ENCODE measurements at regions not wholly inside any gene's neighbourhood (a gene's known extent, or its start where the extent isn't known, plus 50 kb on each side); places are given as distances from the start of the nearest gene placed in this dataset.

GRCh38 chr2:126990605-126991532, 92.2 kb downstream of the TEX51 start:
- DNase-seq (ENCODE audit: low spot score), result no peak

GRCh38 chr2:126994340-126994777, 95.7 kb downstream of the TEX51 start:
- DNase-seq (ENCODE audit: low spot score), result no peak

- DNase-seq (ENCODE audit: low spot score), result no peak
These were observed 97.1 kb downstream of the TEX51 start for GRCh38 chr2:126995621-126996377.

DNA sequence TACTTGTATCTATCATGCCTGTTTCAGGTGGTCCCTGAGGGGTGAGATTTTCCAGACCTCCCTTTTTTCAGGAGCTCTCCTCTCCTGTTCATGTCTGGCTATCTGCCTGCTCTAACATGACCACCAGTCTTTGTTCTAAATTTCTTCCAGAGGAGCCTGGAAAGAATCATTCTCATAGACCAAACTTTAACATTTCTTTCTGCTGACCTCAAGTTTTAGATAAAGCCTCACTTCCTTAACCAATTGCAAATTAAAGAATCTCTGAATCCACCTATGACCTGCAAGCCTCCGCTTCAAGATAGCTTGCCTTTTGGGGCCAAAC, 97.6 kb downstream of the TEX51 start:
- no peak for DNase-seq (ENCODE audit: low spot score)
